Cerebellar nuclear complex (tissue), 1 donor: ENCODE measurements at regions not wholly inside any gene's neighbourhood (a gene's known extent, or its start where the extent isn't known, plus 50 kb on each side); places are given as distances from the start of the nearest gene placed in this dataset.
"Not testable (repeated sequence)": the region's sequence is repeated elsewhere in the genome, so short reads cannot be mapped to it uniquely, and the experiment has no call there.

ENCODE experiments used
- DNase-seq, 2 experiments: peaks; one replicate each; lab custom pipeline; 2025; lab: John Stamatoyannopoulos, UW

- DNase-seq = no peak
Observed at GRCh38 chr10:9362721-9363120, 1308.2 kb downstream of the GATA3 start.

- DNase-seq = no peak
Observed at GRCh38 chr10:9379183-9379582, 1324.7 kb downstream of the GATA3 start.

GRCh38 chr10:9381733-9382532 is 1327.4 kb downstream of the GATA3 start:
- DNase-seq = no peak

- no peak for DNase-seq
Observed at GRCh38 chr10:9382533-9382866, 1328.0 kb downstream of the GATA3 start.

DNA sequence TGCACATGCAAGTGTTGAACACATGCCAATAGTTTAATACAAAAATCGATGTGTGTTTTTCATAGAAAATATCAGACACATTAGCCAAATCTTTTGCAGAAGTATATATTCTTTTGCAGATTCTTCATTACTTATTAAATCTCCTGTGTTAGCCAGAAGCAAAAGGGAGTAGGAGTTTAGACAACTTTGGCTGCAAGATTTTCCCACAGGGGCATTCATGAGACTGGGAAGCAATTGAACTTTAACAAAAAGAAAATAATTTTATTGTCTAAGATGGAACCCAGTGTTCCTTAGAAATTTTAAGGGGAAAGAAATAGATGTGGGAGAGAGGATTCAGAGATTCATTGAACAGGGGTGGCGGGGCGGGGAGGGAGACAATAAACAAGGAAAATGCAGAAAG is 1336.0 kb downstream of the GATA3 start:
- DNase-seq = no peak

- DNase-seq = no peak
Observed at GRCh38 chr10:9399275-9399983, 1344.9 kb downstream of the GATA3 start.

DNA sequence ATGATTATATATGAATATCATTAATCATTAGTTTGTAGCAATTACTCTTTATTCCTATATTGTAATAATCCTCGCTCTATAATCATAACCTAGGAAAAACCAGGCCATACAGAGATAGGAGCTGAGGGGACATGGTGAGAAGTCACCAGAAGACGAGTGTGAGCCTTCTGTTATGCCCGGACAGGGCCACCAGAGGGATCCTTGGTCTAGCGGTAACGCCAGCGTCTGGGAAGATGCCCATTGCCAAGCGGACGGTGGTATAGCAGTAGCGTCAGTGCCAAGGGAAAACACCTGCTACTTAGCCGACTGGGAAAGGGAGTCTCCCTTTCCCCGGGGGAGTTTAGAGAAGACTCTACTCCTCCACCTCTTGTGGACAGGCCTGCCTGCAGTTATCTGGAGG is 1347.6 kb downstream of the GATA3 start:
- not testable (repeated sequence) for DNase-seq

- not testable (repeated sequence) for DNase-seq
Observed at GRCh38 chr10:9402507-9403195, 1348.2 kb downstream of the GATA3 start.

GRCh38 chr10:9407201-9407600 is 1352.7 kb downstream of the GATA3 start:
- not testable (repeated sequence) for DNase-seq

DNA sequence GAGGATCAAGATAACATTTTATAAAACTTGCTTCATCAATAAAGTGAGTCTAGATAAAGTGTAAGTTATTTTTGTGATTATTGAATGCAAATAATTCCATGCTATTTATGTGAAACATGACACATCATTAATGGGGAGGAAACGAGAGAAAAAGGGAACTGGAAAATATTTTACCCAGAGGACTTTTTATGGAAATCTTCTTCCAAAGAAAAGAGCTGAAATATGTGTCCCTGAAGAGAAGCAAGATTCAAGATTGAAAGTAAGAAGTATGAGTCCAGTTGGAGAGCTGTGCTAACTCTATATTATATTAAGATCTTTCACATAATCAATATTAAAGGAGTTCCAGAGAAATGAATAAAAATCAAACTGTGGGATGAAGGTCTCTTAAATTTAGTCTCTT is 1361.8 kb downstream of the GATA3 start:
- DNase-seq = no peak

GRCh38 chr10:9419757-9420156 is 1365.3 kb downstream of the GATA3 start:
- no peak for DNase-seq

DNA sequence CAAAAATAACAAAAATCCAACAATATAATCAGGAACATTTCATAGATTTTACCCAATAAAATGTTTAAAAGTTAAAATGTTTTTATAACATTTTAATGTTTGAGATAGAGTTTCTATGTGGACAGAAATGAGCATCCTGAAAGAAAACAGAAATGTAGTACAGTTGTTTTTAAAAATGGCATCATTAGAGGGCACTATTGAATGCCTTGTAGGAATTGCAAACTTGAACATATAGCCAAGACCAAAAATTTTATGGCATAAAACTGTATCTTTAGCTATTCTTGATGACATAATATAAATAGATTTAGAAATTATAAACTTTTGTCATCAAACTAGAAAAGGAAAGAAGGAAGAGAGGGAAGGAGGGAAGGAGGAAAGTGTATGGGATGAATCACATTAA is 1372.7 kb downstream of the GATA3 start:
- no peak for DNase-seq

- no peak for DNase-seq
Observed at GRCh38 chr10:9437131-9437530, 1382.6 kb downstream of the GATA3 start.

DNA sequence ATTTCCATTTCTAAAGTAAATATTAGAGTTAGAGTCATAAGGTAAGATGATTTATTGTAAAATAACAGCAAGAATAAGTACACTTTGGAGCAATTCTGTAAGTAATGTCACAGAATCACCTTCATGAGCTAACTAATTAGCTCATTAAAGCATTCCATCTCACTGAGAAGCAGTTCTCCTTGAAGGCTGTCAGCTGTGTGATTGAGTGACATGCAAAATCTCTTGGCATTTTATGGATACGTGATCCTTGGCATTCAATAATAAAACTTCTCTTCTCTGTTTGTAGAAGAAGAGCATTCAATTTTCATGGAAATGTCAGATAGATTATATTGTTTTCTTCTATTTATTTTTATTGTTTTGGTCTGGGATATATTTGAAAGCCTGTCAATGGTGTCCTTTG is 1389.3 kb downstream of the GATA3 start:
- no peak for DNase-seq

DNA sequence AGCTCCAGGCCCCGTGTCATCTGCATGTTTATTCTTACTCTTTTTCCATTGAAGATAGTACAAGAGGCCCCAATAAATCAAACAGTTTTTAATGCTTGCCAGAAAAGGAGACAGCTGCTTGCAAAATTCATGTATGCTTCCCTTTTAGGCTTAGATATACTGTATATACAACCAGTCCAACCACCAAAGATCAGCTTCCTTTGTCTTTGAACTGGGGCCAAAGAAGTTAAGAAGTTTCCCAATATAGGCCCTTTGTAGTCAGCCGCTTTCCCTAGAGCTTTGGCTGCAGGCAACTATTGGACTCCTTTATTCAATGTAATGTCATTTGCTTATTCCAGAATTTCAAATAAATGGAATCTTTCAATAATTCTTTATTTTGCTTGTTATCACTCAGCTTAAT is 1395.0 kb downstream of the GATA3 start:
- no peak for DNase-seq

DNA sequence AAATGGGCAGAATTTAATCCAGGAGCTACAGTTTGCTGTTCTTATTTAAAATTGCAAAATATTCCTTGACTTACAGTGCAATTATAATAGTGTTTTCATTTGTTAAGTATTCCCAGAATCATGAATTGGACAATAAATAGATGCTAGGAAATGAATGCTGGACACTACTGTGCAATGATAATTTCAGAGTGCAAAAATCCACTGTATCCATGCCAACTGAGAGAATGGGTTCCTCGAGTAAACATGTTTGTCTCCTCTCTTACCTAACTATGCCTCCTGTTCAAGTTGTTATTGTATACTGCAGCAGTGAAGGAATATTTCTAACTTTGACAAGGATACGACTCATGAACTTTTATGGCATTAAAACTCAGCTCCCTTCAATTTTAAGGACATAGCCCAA is 1396.3 kb downstream of the GATA3 start:
- no peak for DNase-seq

DNA sequence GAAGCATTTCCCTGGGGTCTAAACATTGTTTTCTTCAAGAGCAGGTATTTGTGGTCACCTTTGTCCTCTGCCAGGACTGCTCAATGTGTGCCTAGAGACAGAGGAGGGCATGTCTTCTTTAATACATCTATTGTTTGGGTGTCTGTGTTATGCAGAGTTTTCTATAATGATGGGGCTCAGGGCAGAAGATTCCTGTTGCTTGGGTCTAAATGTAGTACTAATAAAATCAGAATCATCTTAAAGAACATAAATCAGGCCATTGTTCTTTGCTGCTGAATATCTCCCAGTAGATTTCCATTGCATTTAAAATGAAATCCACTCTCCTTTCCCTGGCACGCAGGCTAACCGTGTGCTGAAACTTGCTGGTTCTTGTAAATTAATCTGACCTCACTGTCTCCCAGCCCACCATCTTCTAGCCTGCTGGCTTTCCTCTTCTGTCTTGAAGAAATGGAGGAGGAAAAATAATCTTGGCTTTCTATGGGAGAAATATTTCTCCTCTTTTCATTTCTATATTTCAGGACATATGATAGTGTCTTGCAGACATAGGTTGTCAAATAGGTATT is 1396.8 kb downstream of the GATA3 start:
- no peak for DNase-seq

- no peak for DNase-seq
Observed at GRCh38 chr10:9452056-9452455, 1397.6 kb downstream of the GATA3 start.

- DNase-seq = not testable (repeated sequence)
Observed at GRCh38 chr10:9453871-9454270, 1399.4 kb downstream of the GATA3 start.

GRCh38 chr10:9469663-9470205 is 1415.2 kb downstream of the GATA3 start:
- no peak for DNase-seq

GRCh38 chr10:9470581-9470980 is 1416.1 kb downstream of the GATA3 start:
- no peak for DNase-seq

- DNase-seq = no peak
Observed at GRCh38 chr10:9501944-9502343, 1447.5 kb downstream of the GATA3 start.
